Activated gamma-delta T cell treated with Interleukin-2 at 50 U/mL for 16 hours (primary cell): ENCODE measurements at regions not wholly inside any gene's neighbourhood (a gene's known extent, or its start where the extent isn't known, plus 50 kb on each side); places are given as distances from the start of the nearest gene placed in this dataset.

Experiments
- DNase-seq: peaks from one replicate; pipeline ENCODE4 v3.0.0-alpha.2; 2020

DNA sequence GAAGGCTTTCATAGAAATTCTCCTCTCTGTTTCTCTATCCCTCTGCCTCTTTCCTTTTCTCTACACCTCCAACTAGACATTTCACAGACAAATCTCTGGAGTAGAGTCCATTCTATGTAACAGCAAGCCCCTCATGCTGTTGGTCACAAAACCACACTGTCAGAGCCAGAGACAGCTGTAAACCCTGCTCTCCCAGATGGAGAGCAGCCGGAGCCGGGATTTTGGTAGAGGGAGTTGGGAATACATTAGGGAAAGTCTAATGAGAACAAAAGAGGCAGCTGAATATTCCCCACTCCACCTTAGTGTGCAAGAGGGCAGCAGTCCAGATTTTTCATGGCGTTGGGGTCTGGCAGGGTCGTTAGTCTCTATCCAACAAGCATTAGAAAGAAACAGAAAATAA lies 68.3 kb upstream of the EDN1 start:
- DNase-seq = no peak

DNA sequence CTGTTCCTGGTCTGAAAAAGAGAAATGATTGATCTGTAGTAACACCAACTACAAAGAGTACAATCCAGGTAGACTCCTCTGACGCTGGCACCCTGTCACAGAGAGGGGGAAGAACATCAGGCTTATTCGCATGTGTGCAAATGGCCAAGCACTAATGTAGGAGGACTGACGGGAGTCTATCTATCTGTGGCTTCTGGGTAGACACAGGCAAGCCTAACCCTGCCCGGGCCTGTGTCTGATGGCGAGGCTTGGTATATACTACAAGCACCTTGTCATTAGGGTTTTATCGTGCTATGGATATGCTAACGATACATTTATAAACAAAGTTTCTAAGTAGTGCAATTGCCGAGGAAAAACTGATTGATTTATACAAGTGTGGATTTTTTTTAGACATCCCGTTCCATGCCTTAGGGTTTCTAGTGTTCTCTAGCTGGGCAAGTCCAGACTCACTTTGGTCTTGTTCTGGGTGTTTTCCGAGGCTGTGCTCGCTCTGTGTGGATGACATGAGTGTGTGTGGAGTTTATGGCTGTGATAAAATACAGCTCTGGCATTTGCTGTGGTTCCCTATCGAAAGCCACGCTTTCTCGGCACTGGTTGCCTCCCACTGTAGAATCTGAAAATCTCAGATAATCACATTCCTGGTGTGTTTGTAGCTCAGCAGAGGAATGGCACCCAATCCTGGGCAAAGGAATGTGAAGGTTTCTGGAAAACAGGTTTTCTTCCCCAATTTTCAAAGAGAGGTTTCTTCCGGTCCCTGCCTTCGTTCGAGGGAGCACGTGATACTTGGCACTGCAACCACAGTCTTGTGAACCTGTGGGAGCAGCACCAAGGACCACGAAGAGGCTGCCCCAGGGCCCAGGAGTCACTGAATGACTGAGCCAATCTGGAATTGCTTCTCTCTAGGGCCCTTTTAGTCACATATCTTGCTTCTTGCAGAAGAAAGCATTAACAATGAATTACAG lies 67.5 kb upstream of the EDN1 start:
- DNase-seq = no peak

DNA sequence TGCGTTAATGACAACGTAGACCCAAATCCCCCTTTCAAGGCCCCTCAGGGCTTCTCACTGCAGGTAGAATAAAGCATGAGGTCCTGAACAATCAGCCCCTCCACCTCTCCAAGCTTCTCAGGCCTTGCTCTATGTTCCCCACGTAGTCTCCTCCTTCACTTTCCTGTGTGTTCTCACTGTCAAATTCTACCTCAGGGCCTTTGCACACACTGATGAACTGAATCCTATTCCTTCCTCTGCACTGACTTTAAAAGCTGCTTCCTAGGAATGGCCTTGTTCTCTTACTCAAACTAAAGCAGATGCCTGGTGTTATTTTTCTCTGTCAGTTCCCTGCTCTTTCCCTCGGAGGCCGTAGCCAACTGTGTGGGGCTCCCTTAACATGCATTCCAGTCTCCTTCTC lies 66.8 kb upstream of the EDN1 start:
- DNase-seq = no peak

DNA sequence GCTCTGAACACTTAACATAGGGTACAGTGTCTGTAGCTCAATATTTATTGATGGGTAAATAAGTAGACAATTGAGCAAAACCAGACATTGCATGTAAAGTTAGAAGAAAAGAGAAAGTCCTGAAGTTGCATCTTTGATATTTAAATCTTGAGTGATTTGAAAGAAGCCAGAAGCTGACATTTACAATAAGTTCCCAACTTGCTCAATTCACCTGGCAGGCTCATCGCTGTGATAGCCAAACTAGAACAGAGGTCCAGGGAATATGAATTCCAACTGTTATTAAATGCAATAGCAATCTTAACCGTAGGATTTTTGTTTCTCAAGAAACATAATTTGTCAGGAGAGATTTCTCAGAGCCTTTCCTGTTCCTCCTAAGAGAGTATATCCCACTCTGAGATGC lies 65.9 kb upstream of the EDN1 start:
- DNase-seq = no peak

DNA sequence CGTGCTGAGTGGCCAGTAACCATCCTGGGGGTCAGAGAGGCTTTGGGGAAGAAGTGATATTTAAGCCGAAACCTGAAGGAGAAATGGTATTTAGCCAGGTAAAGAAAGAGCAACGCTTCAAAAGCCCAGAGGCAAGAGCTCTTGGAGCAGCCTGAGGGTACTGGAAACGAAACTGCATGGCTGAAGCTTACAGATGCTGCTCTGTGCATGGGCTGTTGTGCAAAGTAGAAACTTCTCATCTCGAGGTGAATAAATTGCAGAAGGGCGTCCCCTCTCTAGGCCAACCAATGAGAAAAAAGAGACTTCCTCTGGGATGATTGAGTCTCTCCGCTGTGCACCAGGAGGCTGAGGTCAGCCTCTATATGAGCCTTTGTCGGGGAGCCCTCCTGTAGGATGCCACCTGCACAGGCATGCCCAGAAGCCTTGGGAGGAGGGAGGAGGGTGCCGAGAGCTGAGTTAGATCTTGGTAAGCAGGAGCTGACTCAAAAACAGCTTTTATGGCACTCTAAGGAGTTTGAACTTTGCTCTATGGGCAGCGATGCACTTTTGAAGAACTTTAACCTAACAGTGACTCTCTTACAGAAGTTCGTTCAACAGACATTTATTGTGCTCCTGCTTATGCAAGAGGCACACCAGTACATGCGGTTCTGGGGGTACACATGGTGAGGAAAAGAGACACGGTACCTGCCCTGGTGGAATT lies 61.6 kb upstream of the EDN1 start:
- DNase-seq = no peak

DNA sequence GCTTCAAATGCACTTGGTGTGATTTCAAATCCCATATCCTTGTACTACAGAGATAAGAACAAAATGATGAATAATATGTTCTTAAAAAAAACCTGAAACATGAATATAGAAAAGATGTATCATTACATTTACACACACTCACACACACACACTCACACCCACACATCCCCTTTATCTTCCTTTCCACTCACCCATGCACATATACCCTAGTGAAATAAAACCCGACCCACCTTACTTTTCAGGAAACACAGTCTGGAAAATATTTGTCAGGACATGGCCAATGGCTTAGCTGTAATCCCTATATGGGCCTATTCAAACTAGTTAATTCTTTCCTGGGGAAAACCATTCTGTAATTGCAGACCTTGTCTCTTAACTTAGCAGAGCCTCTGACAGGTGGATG lies 60.8 kb upstream of the EDN1 start:
- DNase-seq = no peak

DNA sequence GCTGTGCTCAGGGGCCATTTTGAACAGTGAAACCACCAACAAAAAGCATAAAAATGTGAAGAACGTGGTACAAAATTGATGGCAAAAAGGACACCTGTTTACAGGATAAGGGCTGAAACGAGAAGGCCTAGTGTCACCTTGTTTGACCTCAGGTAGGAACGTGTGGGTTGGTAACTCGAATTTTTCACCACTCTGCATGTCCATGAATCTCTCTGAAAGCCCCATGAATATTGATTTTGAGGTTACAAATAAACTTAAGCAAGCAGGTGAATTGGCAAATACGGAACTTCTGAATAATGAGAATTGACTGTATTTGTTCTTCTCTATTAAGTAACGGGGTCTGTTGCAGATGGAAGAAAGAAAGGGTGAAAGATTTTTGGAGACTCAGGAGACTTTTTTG lies 59.6 kb upstream of the EDN1 start:
- no peak for DNase-seq

DNA sequence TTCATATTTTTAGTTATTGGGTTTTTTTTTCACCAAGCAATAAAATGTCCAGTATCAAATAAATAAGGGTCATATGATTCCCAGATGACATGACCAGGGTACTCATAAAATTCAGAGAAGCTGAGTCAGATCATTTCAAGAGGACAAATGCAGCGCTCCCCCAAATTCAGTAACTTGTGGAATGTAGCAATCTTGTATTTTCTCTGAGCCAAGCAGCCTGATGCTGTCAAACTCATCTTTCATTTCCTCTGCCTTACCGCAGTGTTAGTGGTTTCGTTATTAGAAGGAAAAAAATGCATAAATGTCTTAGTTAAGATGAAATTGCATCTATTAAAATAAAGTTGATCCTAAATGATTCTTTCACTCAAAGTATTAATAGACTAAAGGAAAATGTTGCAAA lies 57.8 kb upstream of the EDN1 start:
- DNase-seq = no peak

DNA sequence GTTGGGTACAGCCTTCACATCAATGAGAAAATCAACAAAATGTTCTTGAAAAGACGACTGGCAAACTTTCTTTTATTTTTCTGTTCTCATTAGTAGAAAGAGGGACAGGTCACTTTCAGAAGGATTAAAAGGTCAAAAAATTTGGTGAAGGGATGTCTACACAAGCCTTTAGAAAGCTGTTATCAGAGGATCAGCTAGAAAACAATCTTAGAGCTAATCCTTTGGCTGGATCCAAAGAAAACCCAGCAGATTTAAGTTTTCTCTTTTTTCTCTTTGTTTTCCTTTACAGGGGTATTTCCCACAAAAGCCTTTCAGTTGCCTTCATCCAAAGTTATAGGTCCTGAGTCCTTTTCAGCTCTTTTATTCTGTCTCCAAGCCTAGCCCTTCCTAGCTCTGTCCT lies 57.3 kb upstream of the EDN1 start:
- DNase-seq = no peak

DNA sequence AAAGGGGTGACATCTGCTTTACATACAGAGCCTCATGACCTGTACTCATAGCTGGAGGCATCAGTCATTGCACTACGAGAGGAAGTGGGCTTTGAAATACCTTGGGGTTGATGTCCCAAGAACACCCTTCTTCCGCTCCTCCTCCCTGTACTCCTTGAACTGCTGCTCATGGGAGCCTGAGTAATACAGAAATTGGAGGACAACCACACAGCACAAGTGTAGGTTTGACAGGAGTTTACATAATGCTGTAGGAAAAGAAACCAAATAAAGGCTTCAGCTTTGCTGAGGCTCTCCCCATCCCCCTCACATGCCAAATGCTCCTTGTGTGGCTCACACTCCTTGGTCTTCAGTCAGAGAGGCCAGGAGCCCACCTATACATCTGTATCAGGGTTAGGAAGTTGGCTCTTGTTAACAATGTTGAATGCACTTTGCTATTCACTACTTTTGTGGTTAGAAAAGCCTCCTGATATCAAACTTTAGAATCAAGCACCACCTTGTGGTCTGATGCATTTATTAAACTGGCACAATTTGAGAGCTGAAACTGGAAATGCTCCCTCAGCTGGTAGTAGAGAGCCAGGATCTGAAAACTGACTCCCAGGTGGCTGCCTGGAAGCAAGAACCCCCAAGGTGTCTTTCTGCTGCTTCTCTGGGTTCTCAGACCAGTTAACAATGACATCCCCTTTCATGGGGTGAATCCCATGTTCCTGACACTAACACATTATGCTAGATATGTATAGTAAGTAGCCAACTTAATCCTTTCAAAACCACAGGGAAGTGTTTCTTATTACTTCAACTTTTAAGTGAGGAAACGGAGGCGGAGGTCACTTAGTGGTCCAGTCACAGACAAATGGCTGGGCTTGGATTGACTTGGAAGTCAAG lies 56.2 kb upstream of the EDN1 start:
- DNase-seq = peak; percentile 7

DNA sequence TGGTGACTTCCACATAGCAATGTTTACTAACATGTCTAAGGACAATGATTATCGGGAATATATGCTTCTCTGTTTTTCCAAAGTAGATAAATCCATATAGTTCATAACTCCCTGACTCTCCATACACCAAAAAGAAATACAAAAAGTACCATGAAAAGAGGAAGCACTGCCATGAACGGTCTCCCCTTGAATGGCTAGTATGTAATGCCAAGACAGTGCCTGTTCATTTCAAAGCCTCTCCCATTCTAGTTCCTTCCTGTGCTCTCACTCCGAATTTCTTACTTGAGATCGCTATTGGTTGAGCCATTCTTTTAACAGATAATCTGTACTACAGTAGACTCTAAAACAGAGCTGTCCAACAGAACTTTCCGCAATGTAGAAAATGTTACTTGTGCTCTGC lies 54.8 kb upstream of the EDN1 start:
- DNase-seq = no peak

DNA sequence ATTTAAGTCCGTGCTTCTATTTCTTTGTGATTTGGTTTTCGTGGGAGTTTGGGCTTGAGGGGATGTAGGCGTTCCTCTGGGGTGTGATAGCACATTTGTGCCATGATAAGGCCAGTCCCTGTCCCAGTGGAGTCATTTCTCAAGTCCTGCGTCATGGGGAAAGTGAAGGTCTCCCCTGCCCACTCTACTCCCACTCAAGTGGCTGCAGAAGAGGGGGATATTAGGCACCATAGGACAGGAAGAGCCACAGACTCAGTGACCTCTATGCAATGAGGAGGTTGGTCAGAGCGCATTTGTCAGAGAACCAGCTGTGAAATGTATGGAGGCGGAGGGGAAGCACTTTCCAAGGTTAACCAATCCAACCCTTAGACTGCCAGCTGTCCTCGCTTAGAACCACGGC lies 51.9 kb upstream of the EDN1 start:
- DNase-seq = no peak
